ENCODE measurements at regions not wholly inside any gene's neighbourhood (a gene's known extent, or its start where the extent isn't known, plus 50 kb on each side); places are given as distances from the start of the nearest gene placed in this dataset.
"Not testable (repeated sequence)": the region's sequence is repeated elsewhere in the genome, so short reads cannot be mapped to it uniquely, and the experiment has no call there.

DNA sequence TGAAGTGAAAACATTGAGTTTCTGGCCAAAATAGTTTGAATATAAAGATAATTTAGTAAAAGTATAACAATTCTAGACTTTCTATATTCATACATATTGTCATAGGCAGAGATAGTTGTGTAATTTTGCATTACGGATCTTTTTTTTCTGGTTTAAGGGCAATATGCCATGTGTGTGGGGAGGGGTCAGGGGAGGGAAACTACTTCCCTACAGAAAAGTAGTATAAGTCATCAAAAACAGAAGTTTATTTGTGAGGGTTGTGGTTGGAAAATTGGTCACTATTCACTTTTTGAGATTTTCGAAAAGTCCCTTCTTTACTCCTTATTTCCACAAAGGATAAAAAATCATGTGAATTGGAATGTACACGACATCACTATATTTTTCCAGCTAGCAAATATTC, 288.2 kb upstream of the PREP start:
- no peak for DNase-seq (ENCODE audit: low spot score, unreplicated experiment)
- TF ChIP-seq, protein P1, sequence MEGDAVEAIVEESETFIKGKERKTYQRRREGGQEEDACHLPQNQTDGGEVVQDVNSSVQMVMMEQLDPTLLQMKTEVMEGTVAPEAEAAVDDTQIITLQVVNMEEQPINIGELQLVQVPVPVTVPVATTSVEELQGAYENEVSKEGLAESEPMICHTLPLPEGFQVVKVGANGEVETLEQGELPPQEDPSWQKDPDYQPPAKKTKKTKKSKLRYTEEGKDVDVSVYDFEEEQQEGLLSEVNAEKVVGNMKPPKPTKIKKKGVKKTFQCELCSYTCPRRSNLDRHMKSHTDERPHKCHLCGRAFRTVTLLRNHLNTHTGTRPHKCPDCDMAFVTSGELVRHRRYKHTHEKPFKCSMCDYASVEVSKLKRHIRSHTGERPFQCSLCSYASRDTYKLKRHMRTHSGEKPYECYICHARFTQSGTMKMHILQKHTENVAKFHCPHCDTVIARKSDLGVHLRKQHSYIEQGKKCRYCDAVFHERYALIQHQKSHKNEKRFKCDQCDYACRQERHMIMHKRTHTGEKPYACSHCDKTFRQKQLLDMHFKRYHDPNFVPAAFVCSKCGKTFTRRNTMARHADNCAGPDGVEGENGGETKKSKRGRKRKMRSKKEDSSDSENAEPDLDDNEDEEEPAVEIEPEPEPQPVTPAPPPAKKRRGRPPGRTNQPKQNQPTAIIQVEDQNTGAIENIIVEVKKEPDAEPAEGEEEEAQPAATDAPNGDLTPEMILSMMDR (IDR thresholded peaks at IDR 0.05; ENCODE audit: unreplicated experiment): no peak
- Mint-ChIP-seq H3K36me3 (ENCODE audit: insufficient read depth) (no peaks in the 10 kb centered on the region), H3K27ac (no peak overlapping the region), H3K4me1 (ENCODE audit: low read depth) (no peaks in the 10 kb centered on the region), H3K4me3 (ENCODE audit: low read depth) (no peak overlapping the region), H3K27me3 (no peaks in the 10 kb centered on the region), H3K9me3 (ENCODE audit: low read depth) (peaks cover 19% of the 10 kb centered on the region)

DNA sequence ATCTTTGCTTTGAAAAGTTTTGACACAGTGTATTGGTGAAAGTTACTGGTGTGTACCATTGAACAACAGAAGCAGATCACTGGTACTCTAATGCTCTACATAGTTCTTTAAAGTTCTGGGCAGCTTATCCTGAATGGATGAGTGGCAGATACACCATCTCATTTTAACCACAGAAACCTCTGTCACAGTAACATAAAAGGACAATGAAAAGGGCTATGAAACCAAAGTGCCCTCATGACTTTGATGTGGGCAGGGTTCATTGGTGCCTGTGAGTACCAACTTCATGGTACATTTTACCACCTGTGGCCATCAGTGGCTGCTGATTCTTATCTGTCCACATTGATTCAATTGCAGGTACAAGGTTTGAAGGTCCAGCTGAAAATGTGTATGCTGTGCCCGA, 285.7 kb upstream of the PREP start:
- no peak overlapping the region for H3K4me3 Mint-ChIP-seq (ENCODE audit: low read depth)
- H3K27me3 Mint-ChIP-seq: no peaks in the 10 kb centered on the region
- H3K36me3 Mint-ChIP-seq (ENCODE audit: insufficient read depth): no peaks in the 10 kb centered on the region
- peaks cover 23% of the 10 kb centered on the region for H3K9me3 Mint-ChIP-seq (ENCODE audit: low read depth)
- H3K27ac Mint-ChIP-seq: no peak overlapping the region
- TF ChIP-seq, protein P1 (IDR thresholded peaks at IDR 0.05; ENCODE audit: unreplicated experiment): no peak
- H3K4me1 Mint-ChIP-seq (ENCODE audit: low read depth): no peaks in the 10 kb centered on the region
- no peak for DNase-seq (ENCODE audit: low spot score, unreplicated experiment)

DNA sequence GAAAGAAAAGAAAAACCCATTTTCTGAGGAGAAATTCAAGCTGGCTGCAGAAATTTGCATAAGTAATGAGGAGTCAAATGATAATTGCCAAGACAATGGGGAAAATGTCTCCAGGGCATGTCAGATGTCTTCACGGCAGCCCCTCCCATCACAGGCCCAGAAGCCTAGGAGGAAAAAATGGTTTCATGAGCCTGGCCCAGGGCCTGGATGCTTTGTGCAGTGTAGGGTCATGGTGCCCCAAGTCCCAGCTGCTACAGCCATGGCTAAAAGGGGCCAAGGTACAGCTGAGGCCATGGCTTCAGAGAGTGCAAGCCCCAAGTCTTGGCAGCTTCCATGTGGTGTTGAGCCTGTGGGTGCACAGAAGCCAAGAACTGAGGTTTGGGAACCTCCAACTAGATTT, 283.9 kb upstream of the PREP start:
- not testable (repeated sequence) for H3K4me1 Mint-ChIP-seq (ENCODE audit: low read depth); H3K4me3 Mint-ChIP-seq (ENCODE audit: low read depth); H3K36me3 Mint-ChIP-seq (ENCODE audit: insufficient read depth); DNase-seq (ENCODE audit: low spot score, unreplicated experiment); H3K27ac Mint-ChIP-seq; H3K27me3 Mint-ChIP-seq
- peaks cover 24% of the 10 kb centered on the region for H3K9me3 Mint-ChIP-seq (ENCODE audit: low read depth)

DNA sequence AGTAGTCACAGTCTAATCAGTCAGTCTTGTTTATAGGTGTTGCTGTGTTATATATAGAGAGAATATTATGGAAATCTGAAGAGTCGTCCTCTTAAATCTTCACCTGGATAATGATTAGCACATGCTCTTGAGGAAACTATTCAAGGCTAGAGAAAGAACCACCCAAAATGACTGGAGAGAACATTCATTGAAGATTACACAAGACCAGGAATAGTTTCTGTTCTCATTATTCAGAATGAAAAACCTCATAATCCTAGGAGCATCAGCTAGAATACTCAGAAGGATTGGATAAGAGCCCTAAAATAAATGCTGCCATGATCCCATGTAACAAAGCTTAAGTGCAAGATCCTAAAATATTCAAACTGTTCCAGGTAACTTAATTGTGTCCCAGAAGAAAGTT, 278.2 kb upstream of the PREP start:
- TF ChIP-seq, protein P1 (IDR thresholded peaks at IDR 0.05; ENCODE audit: unreplicated experiment): no peak
- peaks cover 16% of the 10 kb centered on the region for H3K9me3 Mint-ChIP-seq (ENCODE audit: low read depth)

DNA sequence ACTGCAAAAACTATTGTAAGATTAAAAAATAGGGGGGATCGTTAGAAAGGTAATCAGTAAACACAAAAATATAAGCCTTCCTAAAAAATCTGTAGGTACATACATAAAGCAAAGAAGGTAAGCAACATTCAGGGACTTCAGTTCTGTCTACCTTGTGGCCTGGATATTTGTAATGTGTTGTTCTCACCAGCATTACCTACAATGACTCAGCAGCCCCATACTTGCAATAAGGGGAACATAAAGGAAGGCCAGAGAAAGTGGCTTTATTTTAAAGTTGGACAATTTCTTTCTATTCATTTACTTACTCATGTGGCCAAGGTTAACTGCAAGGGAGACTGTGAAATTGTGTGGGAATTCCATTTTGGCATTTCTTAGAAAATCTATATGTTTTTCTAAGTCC, 277.2 kb upstream of the PREP start:
- Mint-ChIP-seq H3K4me1 (ENCODE audit: low read depth) (no peaks in the 10 kb centered on the region), H3K36me3 (ENCODE audit: insufficient read depth) (no peaks in the 10 kb centered on the region), H3K27me3 (no peaks in the 10 kb centered on the region), H3K9me3 (ENCODE audit: low read depth) (peaks cover 16% of the 10 kb centered on the region), H3K4me3 (ENCODE audit: low read depth) (no peak overlapping the region), H3K27ac (no peak overlapping the region)
- DNase-seq (ENCODE audit: low spot score, unreplicated experiment): no peak
- TF ChIP-seq, protein P1 (IDR thresholded peaks at IDR 0.05; ENCODE audit: unreplicated experiment): no peak

More for the DNA sequence above, 278.2 kb upstream of the PREP start:
- no peak overlapping the region for H3K27ac Mint-ChIP-seq
- H3K4me3 Mint-ChIP-seq (ENCODE audit: low read depth): no peak overlapping the region
- H3K27me3 Mint-ChIP-seq: no peaks in the 10 kb centered on the region
- no peaks in the 10 kb centered on the region for H3K4me1 Mint-ChIP-seq (ENCODE audit: low read depth)
- DNase-seq (ENCODE audit: low spot score, unreplicated experiment): no peak
- H3K36me3 Mint-ChIP-seq (ENCODE audit: insufficient read depth): no peaks in the 10 kb centered on the region

DNA sequence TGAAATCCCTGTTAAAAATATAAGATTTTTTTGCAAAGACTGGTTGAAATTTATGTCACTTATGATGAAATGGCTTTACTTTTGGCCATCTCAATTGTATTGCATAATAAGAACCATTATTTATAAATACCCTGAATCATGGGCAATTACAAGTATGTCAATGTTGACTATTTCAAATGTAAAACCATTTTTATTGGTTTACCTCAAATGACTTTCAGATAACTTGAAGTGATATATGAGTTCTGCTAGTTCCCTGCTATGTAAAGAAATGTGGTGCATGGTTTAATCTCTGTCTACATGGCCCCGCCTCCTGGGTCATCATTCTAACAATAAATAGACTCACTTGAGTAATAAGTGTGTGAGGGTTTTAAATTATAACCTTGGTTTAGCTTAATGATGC, 275.6 kb upstream of the PREP start:
- Mint-ChIP-seq H3K4me1 (ENCODE audit: low read depth) (no peaks in the 10 kb centered on the region), H3K27ac (no peak overlapping the region), H3K36me3 (ENCODE audit: insufficient read depth) (no peaks in the 10 kb centered on the region), H3K27me3 (no peaks in the 10 kb centered on the region), H3K9me3 (ENCODE audit: low read depth) (peaks cover 17% of the 10 kb centered on the region), H3K4me3 (ENCODE audit: low read depth) (no peak overlapping the region)
- TF ChIP-seq, protein P1 (IDR thresholded peaks at IDR 0.05; ENCODE audit: unreplicated experiment): no peak
- DNase-seq (ENCODE audit: low spot score, unreplicated experiment): no peak
